Peyer's patch (tissue), 4 donors: ENCODE measurements at regions not wholly inside any gene's neighbourhood (a gene's known extent, or its start where the extent isn't known, plus 50 kb on each side); places are given as distances from the start of the nearest gene placed in this dataset.
"Not testable (repeated sequence)": the region's sequence is repeated elsewhere in the genome, so short reads cannot be mapped to it uniquely, and the experiment has no call there.

Source experiments
- DNase-seq, 3 donors: peaks; one replicate each; pipeline ENCODE4 v3.0.0-alpha.2; 2017 to 2019
- H3K27ac ChIP-seq, 4 donors: fragments of 200-600 bp; sonication (generic); one replicate each; pipeline ENCODE4 v1.5.1; 2016 to 2019
- H3K27me3 ChIP-seq, 2 donors: fragments of 200-600 bp; sonication (generic); one replicate each; pipeline ENCODE4 v1.5.1; 2019
- H3K36me3 ChIP-seq, 3 donors: fragments of 200-600 bp; sonication (generic); one replicate each; pipeline ENCODE4 v1.5.1; 2016 to 2019
- H3K4me1 ChIP-seq, 4 donors: fragments of 200-600 bp; sonication (generic); one replicate each; pipeline ENCODE4 v1.5.1; 2016 to 2019
- H3K4me3 ChIP-seq, 4 donors: fragments of 200-600 bp; sonication (generic); 1 replicate in 3 of 4; 2 replicates in 1 of 4; pipeline ENCODE4 v1.5.1; 2016 to 2019; ENCODE audit warnings: mild to moderate bottlenecking in 1 of 4
- H3K9me3 ChIP-seq, 4 donors: fragments of 200-600 bp; sonication (generic); one replicate each; pipeline ENCODE4 v1.5.1; 2016 to 2019; ENCODE audit warnings: mild to moderate bottlenecking in 1 of 4

DNA sequence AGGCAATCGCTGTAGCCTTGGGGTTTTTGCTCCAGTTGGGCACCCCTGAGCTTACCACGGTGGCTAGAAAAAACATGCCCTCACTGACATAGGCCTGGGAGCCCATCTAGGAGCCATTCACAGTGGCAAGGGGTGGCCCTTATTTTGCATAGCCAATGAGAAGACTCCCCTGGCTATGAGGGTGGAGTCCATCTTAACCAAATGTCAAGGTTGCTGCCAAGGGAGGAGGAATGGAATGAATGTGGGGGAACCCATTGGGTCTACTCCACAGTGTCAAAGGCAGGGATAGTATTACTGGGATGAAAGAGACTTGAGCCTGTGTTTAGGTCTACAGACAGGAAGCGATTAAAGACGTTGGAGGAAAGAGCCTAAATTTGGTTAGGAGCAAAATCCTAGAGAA lies 295.7 kb upstream of the PLGLB2 start:
- H3K27ac ChIP-seq, H3K4me1 ChIP-seq, H3K9me3 ChIP-seq, H3K36me3 ChIP-seq, H3K27me3 ChIP-seq, H3K4me3 ChIP-seq, DNase-seq: not testable (repeated sequence)

DNA sequence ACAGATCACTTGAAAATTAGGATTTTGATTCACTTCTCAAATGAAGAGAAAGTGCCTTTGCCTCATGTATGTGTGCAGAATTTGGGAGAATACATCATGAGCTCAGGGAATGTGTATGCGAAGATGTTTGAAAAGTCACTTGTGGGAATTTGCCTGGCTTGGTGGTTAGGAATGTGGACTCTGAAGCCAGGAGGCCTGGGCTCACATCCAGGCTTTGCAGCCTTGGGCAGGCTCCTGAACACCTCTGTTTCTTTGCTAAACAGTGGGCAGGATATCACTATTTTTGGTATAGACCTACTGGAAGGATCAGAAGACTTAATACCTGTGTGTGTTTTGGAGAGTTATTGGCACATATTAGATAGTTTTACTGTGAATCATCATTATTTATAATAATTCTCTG lies 295.0 kb upstream of the PLGLB2 start:
- H3K27me3 ChIP-seq, DNase-seq, H3K4me3 ChIP-seq, H3K9me3 ChIP-seq, H3K27ac ChIP-seq, H3K4me1 ChIP-seq, H3K36me3 ChIP-seq: not testable (repeated sequence)

DNA sequence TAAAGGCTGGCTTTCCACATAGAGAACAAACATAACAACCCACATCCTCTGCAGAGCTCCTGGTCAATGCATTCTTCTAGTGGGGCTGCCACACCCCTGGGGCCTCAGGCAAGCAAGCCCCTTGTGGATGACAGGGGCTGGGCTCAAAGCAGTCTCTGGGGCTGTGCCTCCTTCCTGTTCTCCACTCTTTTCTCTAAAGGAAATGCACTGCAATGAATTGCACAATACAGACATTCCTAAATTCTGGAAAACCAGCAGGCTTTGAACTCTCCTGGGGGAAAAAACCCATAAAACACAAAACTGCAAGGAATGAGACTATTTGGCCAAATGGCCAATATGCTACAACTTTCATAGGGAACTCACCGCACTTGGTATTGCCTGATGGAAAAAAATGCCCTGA lies 293.9 kb upstream of the PLGLB2 start:
- not testable (repeated sequence) for DNase-seq, H3K4me3 ChIP-seq, H3K9me3 ChIP-seq, H3K36me3 ChIP-seq, H3K4me1 ChIP-seq, H3K27me3 ChIP-seq
- peak overlapping the region in 2 of 4 donors; percentile 46 to 61 for H3K27ac ChIP-seq

DNA sequence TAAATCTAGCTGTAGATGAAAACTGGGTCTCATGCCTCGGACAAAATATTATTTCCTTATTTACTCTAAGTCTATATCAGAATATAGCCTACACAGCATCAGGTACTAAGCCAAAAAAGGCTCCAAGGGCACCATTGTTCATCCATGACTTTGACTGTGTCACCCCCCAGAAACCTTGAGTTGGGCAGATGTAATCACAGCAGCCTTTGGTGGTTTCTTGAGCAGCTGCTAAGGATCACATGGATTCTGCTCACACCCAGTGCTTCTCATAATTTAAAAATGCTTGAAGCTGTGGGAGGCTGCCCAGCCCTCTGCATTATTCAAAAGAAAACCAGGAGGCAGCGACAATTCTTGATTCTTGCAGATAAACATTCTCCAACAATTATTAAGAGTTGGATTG lies 293.5 kb upstream of the PLGLB2 start:
- not testable (repeated sequence) for H3K36me3 ChIP-seq, H3K27me3 ChIP-seq, H3K4me1 ChIP-seq, H3K9me3 ChIP-seq, DNase-seq, H3K4me3 ChIP-seq
- H3K27ac ChIP-seq = peak overlapping the region in 2 of 4 donors; percentile 46 to 61

DNA sequence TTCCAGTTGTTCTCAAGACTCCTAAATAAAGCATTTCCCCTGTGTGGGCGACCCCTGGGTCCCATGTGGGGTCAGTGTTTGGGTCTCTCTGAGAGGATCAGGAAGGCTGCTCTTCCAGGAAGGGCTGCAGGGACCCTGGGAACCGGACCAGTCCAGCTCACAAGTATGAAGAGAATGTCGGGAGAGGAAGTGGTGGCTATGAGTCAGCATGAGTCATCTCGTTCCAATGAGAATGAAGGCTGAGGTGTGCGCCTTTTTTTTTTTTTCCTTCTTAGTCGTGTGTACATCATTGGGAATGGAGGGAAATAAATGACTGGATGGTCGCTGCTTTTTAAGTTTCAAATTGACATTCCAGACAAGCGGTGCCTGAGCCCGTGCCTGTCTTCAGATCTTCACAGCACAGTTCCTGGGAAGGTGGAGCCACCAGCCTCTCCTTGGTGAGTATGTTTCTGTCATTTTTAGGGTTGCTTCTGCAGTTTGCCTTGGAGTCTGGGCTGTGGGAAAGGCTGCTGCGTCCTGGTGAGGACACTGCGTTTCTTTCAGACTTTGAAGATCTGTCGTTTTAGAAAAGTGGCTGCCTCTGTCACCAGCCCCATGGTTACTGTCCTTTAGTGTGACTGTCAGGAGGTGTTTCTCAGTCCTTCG lies 292.6 kb upstream of the PLGLB2 start:
- H3K9me3 ChIP-seq, H3K36me3 ChIP-seq, DNase-seq, H3K27me3 ChIP-seq, H3K4me1 ChIP-seq: not testable (repeated sequence)
- Histone ChIP-seq H3K4me3 (peak overlapping the region in 3 of 4 donors; percentile 22 to 26 (median 24)), H3K27ac (peak overlapping the region; percentile 46 to 73 (median 53))

DNA sequence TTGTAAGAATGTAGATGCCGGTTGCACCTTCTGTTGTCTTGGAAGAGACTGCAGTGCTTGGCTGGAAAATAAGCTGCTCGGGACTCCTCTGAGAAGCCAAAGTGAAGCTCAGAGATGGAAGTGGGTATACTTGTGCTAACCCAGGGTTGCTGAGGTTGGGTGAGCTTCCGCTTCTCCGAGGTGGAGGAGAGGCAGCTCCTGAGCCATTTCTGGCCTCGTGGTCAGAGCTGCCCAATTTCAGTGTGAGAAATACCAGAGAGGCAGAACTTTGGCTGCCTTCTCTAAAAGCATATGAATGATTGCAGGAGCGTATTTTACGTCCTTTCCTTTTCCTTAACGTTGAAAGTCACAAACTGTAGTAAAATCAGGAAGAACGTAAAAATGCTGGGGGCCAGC lies 292.0 kb upstream of the PLGLB2 start:
- Histone ChIP-seq H3K27ac (peak overlapping the region; percentile 46 to 73 (median 53)), H3K4me3 (peak overlapping the region in 3 of 4 donors; percentile 22 to 26 (median 24))
- H3K9me3 ChIP-seq, H3K4me1 ChIP-seq, H3K36me3 ChIP-seq, H3K27me3 ChIP-seq: not testable (repeated sequence)
- peak in 2 of 3 donors; percentile 48 to 71 for DNase-seq

DNA sequence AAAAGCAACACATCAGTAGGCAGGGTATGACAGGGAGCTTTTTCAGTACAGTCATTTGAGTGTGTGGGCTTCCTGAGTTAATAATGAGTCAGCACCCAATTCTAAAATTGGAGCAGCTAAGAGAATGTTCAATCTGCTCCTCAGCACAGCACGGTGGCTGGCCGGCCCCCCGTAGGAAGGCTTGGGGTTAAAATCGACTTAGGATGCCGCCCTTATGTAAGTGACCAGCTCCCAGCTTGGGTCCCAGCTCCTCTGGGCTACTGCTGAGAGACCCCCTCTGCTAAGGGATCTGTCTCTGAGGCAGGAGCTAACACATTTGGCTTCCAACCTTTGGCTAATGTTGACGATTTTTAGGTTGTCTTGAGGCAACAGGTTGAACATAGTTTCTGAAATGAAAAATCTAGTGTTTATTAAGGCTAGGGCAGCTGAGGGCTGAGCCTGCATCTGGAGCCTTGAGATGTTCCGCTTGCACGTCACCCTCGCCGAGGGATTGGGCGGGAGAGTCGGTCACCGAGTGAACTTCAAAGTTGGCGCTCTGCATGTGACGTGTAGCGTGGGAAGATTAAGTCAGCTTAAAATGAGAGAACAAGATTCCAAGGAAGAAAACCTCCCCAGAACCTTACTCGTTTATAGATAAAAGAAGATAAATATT lies 291.3 kb upstream of the PLGLB2 start:
- not testable (repeated sequence) for H3K36me3 ChIP-seq, H3K27me3 ChIP-seq, H3K9me3 ChIP-seq, H3K4me1 ChIP-seq, H3K4me3 ChIP-seq
- peak in 1 of 3 donors; percentile 19 for DNase-seq
- H3K27ac ChIP-seq = peak overlapping the region in 3 of 4 donors; percentile 55 to 79 (median 58)

DNA sequence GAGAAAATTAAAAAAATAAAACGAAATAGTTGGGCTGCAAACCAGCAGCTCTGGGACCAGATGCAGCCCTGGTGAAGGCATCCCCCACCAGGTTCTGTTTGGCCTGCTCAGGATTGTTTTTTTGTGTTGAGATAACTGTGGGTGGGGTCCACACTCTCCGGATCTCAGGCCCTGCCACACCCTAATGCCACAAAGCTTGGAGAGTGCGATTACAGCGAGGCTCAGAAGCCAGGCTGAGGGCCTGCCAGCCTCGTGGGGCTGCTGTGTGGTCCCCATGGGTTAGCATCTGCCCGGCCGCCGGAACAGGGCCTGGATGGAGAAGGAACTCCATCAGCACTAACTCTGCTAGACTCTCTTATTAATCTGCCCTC lies 290.8 kb upstream of the PLGLB2 start:
- H3K27me3 ChIP-seq, H3K4me3 ChIP-seq, H3K4me1 ChIP-seq, H3K9me3 ChIP-seq, DNase-seq, H3K36me3 ChIP-seq, H3K27ac ChIP-seq: not testable (repeated sequence)

DNA sequence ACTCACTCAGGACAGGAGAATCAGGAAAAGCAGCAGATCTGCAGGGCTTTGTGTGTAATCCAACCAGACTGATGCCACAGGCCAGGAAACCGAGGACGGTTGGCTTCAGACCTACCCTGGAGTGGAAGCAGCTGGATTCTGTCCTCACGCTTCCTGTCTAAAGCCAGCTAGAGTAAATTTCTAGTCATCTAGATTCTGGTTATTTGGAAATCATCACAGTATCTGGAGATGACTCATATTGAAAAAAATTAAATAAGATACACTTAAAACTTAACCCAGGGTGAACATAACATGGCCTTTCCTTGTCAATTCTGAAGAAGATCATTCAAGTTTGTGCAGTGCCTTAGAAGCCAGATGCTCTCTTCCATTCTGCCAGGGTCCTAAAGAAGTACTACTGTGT lies 288.9 kb upstream of the PLGLB2 start:
- H3K27me3 ChIP-seq, H3K4me3 ChIP-seq, DNase-seq, H3K36me3 ChIP-seq, H3K9me3 ChIP-seq, H3K4me1 ChIP-seq: not testable (repeated sequence)
- H3K27ac ChIP-seq = peak overlapping the region in 1 of 4 donors; percentile 43

DNA sequence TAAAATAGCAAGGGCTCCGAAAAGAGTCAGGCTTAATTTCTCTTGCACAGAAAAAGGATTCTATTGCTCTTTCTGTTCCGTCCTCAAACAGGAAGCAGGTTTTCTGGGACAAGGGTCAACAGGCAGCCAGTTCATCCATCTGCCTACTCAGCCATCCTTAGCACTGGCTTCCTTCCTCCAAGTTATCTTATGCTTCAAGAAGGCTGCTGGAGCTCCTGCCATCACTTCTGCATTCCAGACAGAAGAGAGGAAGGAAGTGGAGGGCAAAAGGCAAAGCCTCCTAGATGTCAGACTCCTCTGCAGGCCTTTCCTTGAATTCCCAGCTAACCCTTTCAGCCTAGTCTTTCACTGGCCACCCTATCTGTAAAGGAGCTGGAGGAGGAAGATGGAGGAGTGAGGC lies 287.8 kb upstream of the PLGLB2 start:
- not testable (repeated sequence) for H3K4me1 ChIP-seq, DNase-seq, H3K36me3 ChIP-seq, H3K9me3 ChIP-seq, H3K27me3 ChIP-seq, H3K27ac ChIP-seq, H3K4me3 ChIP-seq

DNA sequence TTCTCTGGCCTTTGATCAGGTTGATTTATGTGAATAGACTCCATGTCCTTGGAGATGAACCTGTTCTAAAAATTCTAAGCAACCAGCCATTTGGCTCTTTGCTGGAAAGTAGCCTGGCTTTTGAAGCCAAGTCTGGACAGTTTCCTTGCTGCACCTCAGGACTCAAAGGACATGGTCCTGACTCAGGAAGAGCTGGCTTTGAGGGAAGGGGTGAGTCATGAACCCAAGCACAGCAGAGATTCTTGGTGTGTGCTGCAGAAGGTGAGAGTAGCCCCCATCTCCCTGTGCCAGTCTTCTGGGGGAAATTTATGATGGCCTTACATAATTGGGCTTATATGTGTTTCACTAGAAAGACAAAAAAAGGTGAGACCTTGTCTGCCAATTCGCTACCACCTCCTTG lies 287.2 kb upstream of the PLGLB2 start:
- not testable (repeated sequence) for H3K27ac ChIP-seq, H3K4me3 ChIP-seq, DNase-seq, H3K4me1 ChIP-seq, H3K9me3 ChIP-seq, H3K27me3 ChIP-seq, H3K36me3 ChIP-seq

DNA sequence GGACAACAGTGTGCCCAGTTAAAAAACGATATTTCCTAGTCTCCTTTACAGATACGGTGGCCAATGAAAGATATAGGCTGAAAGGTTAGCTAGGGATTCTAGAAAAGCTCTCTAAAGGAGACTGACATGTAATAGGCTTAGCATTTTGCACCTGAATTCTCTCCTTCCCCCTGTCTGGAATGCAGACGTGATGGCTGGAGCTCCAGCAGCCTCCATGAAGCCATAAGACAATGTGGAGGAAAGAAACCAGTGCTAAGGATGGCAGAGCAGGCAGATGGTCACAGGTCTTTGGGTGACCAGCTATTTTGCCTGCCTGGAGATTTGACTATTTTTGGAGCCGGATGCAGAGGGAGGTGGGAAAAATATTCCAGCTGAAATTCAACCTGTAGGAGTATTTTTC lies 286.2 kb upstream of the PLGLB2 start:
- H3K27me3 ChIP-seq, H3K27ac ChIP-seq, H3K4me1 ChIP-seq, H3K36me3 ChIP-seq, H3K9me3 ChIP-seq, DNase-seq, H3K4me3 ChIP-seq: not testable (repeated sequence)

DNA sequence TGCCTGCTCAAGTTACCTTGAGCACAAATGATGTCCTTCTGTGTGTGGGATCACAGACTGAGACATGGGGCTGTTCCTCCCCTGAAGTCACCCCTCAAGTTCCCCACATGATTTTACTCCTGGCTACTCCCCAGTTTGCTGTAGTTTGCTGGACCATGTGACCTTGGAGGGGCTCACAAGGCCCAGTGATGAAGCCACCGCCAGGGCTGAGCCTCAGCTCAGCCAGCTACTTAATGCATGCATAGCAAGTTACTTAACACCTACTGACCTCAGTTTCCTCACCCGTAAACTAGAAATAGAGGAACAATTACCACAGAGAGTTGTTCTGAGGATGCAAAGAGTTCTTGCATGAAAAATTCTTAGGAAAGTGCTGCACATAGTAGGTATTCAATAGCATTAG lies 283.7 kb upstream of the PLGLB2 start:
- not testable (repeated sequence) for H3K27me3 ChIP-seq, H3K27ac ChIP-seq, H3K4me3 ChIP-seq, H3K9me3 ChIP-seq, H3K36me3 ChIP-seq, H3K4me1 ChIP-seq
- DNase-seq = peak in 1 of 3 donors; percentile 65

DNA sequence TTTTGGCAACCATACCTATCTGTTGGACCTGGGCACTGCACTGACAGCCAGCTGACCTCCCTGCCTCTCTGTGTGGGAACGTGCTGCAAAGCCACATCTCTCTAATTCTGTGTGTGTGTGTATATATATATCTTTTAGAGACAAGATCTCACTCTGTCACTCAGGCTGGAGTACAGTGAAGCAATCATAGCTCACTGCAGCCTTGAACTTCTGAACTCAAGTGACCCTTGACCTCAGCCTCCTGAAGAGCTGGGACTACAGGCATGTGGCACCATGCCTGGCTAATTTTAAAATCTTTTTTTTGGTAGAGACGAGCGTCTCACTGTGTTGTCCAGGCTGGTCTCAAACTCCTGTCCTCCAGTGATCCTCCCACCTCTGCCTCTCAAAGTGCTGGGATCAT lies 282.2 kb upstream of the PLGLB2 start:
- H3K36me3 ChIP-seq, H3K27ac ChIP-seq, H3K9me3 ChIP-seq, H3K27me3 ChIP-seq, DNase-seq, H3K4me3 ChIP-seq, H3K4me1 ChIP-seq: not testable (repeated sequence)
